Body of pancreas (tissue), 4 donors: ENCODE measurements at regions not wholly inside any gene's neighbourhood (a gene's known extent, or its start where the extent isn't known, plus 50 kb on each side); places are given as distances from the start of the nearest gene placed in this dataset.

Experiments
- ATAC-seq: fragments of 150-250 bp; one replicate; pipeline ENCODE4 v1.9.1; 2016
- DNase-seq, 4 donors: peaks; one replicate each; pipeline ENCODE4 v3.0.0-alpha.2; 2019
- H3K27ac ChIP-seq, 4 donors: fragments of 200-600 bp; sonication (generic); 1 replicate in 3 of 4; 2 replicates in 1 of 4; pipeline versions ENCODE4 v1.5.1 to v1.6.1; 2016 to 2019; ENCODE audit warnings: mild to moderate bottlenecking in 1 of 4, mixed read lengths in 1 of 4, moderate library complexity in 1 of 4
- H3K27me3 ChIP-seq, 2 donors: fragments of 200-600 bp; sonication (generic); one replicate each; pipeline ENCODE4 v1.6.0; 2016; ENCODE audit warnings: mild to moderate bottlenecking in 1 of 2
- H3K36me3 ChIP-seq, 2 donors: fragments of 200-600 bp; sonication (generic); replicated peaks in 1 of 2; 2 replicates each; pipeline ENCODE4 v1.5.1; 2016; ENCODE audit warnings: low read depth in 2 of 2; ENCODE audit not compliant: insufficient read depth in 1 of 2
- H3K4me1 ChIP-seq: fragments of 200-600 bp; sonication (generic); one replicate; pipeline ENCODE4 v1.6.0; 2016
- H3K4me3 ChIP-seq, 2 donors: fragments of 200-600 bp; sonication (generic); 1 replicate in 1 of 2; 2 replicates in 1 of 2; pipeline ENCODE4 v1.5.1; 2016 to 2019
- H3K9me3 ChIP-seq, 3 donors: fragments of 200-600 bp; sonication (generic); 1 replicate in 2 of 3; 2 replicates in 1 of 3; pipeline ENCODE4 v1.5.1; 2016
- POLR2A ChIP-seq, 3 donors: fragments of 450-650 bp; IDR thresholded peaks; one replicate each; pipeline ENCODE4 v1.6.1; 2016; ENCODE audit warnings: antibody characterized with exemption in 3 of 3, mild to moderate bottlenecking in 2 of 3
- WGBS, 2 donors: methylation state at CpG; one replicate each; pipeline ENCODE4 v1.1.5; 2017; 5-methylcytosine and 5-hydroxymethylcytosine counted together
- intact Hi-C: fragments of 100-400 bp; cut with DNase I; formaldehyde crosslinking; loops from one replicate; pipeline ENCODE4 v1.15.1; 2023
- TF ChIP-seq, protein P1 (sequence below), 7 experiments: fragments of 450-650 bp in 4 of 7; fragments of 200-600 bp in 3 of 7; sonication (generic) in 3 of 7; IDR thresholded peaks; one replicate each; pipeline ENCODE4 v1.5.1; 2016 to 2019; ENCODE audit warnings: antibody characterized with exemption in 7 of 7

DNA sequence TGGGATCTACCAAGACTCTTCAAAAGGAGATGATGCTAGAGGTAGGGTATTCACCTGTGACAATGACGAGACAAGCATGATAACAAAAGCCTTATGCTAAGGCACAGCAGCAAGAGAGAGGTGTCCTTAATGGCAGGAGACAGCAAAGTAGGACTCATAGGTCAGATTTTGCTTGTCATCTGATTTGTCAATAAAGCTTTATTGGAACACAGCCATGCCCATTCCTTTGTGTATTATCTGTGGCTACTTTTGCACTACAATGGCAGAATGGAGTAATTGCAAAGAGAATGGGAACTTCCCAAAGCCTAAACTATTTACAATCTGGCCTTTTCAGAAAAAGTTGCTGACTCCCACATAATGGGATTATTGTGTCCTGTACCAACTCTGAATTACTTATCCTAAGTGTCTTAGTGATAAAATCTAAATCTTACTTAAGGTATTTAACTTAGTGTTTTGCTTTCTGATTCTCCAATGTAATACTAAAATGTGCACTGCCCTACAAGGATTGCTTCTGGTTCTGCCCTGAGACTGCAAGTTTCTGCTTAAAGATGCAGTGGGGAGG, 221.6 kb downstream of the CDC5L start:
- Histone ChIP-seq H3K9me3 (no peaks in the 10 kb centered on the region), H3K4me3 (no peak overlapping the region), H3K36me3 (no peaks in the 10 kb centered on the region), H3K27me3 (no peaks in the 10 kb centered on the region), H3K4me1 (no peaks in the 10 kb centered on the region), H3K27ac (no peak overlapping the region)
- no peak for DNase-seq
- TF ChIP-seq, protein P1, sequence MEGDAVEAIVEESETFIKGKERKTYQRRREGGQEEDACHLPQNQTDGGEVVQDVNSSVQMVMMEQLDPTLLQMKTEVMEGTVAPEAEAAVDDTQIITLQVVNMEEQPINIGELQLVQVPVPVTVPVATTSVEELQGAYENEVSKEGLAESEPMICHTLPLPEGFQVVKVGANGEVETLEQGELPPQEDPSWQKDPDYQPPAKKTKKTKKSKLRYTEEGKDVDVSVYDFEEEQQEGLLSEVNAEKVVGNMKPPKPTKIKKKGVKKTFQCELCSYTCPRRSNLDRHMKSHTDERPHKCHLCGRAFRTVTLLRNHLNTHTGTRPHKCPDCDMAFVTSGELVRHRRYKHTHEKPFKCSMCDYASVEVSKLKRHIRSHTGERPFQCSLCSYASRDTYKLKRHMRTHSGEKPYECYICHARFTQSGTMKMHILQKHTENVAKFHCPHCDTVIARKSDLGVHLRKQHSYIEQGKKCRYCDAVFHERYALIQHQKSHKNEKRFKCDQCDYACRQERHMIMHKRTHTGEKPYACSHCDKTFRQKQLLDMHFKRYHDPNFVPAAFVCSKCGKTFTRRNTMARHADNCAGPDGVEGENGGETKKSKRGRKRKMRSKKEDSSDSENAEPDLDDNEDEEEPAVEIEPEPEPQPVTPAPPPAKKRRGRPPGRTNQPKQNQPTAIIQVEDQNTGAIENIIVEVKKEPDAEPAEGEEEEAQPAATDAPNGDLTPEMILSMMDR (IDR thresholded peaks at IDR 0.05) = no peak
- TF ChIP-seq POLR2A (IDR thresholded peaks at IDR 0.05) = no peak
- intact Hi-C loops = no loop called here
- WGBS, 2 donors = 81 to 91% methylated on average over 1 of the region's 1 CpG
- no peak for ATAC-seq

DNA sequence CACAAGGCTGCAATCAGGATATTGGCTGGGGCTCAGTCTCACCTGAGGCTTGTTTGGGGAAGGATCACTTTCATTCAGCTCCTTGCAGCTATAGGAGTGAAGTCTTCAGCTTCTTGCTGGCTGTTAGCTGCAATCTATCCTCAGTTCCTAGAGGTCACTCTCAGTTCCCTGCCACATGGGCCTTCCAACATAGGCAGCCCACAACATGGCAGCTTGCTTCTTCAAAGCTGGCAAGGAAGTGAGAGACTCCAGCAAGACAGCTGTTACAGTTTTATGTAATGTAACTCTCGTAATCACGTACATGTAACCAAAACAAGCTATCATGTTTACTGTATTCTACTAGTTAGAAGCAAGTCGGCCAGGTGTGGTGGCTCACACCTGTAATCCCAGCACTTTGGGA, 226.9 kb downstream of the CDC5L start:
- Histone ChIP-seq H3K36me3 (no peaks in the 10 kb centered on the region), H3K27me3 (no peaks in the 10 kb centered on the region), H3K4me3 (no peak overlapping the region), H3K4me1 (no peaks in the 10 kb centered on the region), H3K9me3 (no peaks in the 10 kb centered on the region), H3K27ac (no peak overlapping the region)
- 68% methylated on average over 3 of the region's 3 CpGs; no CpG with 5 or more reads in 1 of the 2 donors for WGBS, 2 donors
- intact Hi-C loops = no loop called here
- DNase-seq (no peak), ATAC-seq (no peak)
- TF ChIP-seq, protein P1 (IDR thresholded peaks at IDR 0.05) = no peak
- TF ChIP-seq POLR2A (IDR thresholded peaks at IDR 0.05) = no peak

DNA sequence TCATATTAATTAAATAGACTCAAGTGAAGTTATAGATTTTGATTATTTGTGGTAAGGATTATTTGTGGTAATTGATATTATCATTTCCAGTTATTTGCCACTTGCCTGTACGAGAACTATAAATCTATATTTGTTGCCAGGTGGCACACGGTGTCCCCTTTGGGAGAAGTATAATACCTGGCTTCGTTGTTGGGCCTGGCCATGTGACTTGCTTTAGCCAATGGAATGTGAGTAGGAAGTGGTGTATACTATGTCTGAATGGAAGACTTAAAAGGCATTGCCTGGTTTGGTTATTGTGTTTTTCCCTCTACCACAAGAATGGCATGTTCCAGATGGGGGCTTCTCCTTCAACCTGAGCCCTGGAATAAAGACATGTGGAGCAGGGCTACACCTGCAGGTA, 228.1 kb downstream of the CDC5L start:
- intact Hi-C loops = no loop called here
- 50 to 56% methylated on average over 3 of the region's 3 CpGs for WGBS, 2 donors

DNA sequence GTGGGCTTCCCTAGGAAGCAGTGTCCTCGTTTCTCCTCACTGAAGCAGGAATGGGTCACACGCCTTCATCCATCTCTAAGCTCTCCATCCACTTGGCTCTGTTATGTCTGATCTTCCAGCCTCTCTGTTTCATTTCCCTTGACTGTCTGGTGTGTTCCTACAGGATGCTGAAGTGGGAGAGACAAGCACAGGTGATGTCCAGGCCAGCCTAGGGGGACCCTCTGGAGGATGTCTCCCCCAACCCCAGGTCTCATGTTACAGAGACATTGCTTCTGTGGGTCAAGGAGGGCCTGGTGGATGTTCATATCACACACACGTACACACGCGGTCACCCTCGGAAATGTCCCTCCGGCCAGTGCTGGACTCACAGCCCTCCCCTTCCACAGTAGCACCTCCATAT, 229.9 kb downstream of the CDC5L start:
- Histone ChIP-seq H3K27me3 (no peaks in the 10 kb centered on the region), H3K4me1 (no peaks in the 10 kb centered on the region), H3K4me3 (no peak overlapping the region), H3K27ac (no peak overlapping the region), H3K9me3 (no peaks in the 10 kb centered on the region), H3K36me3 (no peaks in the 10 kb centered on the region)
- WGBS, 2 donors = 79 to 81% methylated on average over 2 to 7 of the region's 7 CpGs
- ATAC-seq = no peak
- no peak for TF ChIP-seq POLR2A (IDR thresholded peaks at IDR 0.05)
- TF ChIP-seq, protein P1 (IDR thresholded peaks at IDR 0.05) = no peak
- no peak for DNase-seq
- intact Hi-C loops = no loop called here

More for the DNA sequence above, 228.1 kb downstream of the CDC5L start:
- DNase-seq (no peak), ATAC-seq (no peak)
- Histone ChIP-seq H3K4me3 (no peak overlapping the region), H3K27me3 (no peaks in the 10 kb centered on the region), H3K9me3 (no peaks in the 10 kb centered on the region), H3K4me1 (no peaks in the 10 kb centered on the region), H3K36me3 (no peaks in the 10 kb centered on the region), H3K27ac (no peak overlapping the region)
- TF ChIP-seq, protein P1 (IDR thresholded peaks at IDR 0.05) = no peak
- no peak for TF ChIP-seq POLR2A (IDR thresholded peaks at IDR 0.05)

DNA sequence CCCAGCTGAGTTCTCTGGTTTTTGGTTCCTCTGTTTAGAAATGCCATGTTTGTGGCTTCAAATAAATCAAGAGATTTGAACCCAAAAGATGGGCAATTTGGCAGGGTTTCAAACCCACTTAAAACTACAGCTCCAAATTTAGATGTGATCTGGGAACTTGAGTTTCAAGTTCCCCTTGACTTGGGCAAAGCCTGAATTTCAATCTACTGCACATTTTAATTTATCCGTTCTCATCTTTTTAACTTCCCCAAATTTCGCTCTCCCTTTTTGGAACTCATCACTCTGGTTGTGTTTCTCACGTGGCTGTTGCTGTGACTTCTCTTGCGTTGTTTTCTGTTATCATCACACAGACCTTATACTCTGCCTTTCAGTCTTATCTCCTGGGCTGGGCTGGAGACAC, 230.9 kb downstream of the CDC5L start:
- WGBS, 2 donors = 43 to 69% methylated on average over 4 of the region's 4 CpGs
- H3K9me3 ChIP-seq = no peaks in the 10 kb centered on the region
- intact Hi-C loops = no loop called here
- no peak overlapping the region for H3K27ac ChIP-seq
- no peaks in the 10 kb centered on the region for H3K4me1 ChIP-seq
- ATAC-seq (no peak), DNase-seq (no peak)
- H3K36me3 ChIP-seq = no peaks in the 10 kb centered on the region
- TF ChIP-seq, protein P1 (IDR thresholded peaks at IDR 0.05) = no peak
- no peak for TF ChIP-seq POLR2A (IDR thresholded peaks at IDR 0.05)
- no peaks in the 10 kb centered on the region for H3K27me3 ChIP-seq
- H3K4me3 ChIP-seq = no peak overlapping the region
